ENCODE measurements at regions not wholly inside any gene's neighbourhood (a gene's known extent, or its start where the extent isn't known, plus 50 kb on each side); places are given as distances from the start of the nearest gene placed in this dataset.

DNA sequence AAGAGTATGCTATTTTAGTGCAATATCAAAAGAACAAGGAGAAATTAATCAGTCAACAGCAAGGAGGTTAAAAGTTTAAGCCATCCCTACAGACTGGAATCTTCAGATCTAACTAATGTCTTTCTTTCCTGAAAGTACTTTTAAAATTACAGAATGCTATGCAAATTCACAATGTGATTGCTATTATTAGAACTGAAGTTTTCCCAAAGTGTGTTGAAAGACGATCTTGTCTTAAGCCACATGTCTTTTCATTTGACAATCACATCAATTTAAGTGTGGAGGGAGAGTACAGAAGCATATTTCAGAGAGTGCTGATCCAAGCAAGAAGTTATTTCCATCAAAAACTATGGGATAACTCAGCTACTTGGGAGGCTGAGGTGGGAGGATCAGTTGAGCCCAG, 64.7 kb upstream of the TNIP3 start:
- TF ChIP-seq, protein P1, sequence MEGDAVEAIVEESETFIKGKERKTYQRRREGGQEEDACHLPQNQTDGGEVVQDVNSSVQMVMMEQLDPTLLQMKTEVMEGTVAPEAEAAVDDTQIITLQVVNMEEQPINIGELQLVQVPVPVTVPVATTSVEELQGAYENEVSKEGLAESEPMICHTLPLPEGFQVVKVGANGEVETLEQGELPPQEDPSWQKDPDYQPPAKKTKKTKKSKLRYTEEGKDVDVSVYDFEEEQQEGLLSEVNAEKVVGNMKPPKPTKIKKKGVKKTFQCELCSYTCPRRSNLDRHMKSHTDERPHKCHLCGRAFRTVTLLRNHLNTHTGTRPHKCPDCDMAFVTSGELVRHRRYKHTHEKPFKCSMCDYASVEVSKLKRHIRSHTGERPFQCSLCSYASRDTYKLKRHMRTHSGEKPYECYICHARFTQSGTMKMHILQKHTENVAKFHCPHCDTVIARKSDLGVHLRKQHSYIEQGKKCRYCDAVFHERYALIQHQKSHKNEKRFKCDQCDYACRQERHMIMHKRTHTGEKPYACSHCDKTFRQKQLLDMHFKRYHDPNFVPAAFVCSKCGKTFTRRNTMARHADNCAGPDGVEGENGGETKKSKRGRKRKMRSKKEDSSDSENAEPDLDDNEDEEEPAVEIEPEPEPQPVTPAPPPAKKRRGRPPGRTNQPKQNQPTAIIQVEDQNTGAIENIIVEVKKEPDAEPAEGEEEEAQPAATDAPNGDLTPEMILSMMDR (IDR thresholded peaks at IDR 0.05), result no peak
- TF ChIP-seq POLR2A (IDR thresholded peaks at IDR 0.05) (no peak), EP300 (IDR thresholded peaks at IDR 0.05) (no peak), POLR2AphosphoS5 (IDR thresholded peaks at IDR 0.05) (no peak)
